ENCODE measurements at regions not wholly inside any gene's neighbourhood (a gene's known extent, or its start where the extent isn't known, plus 50 kb on each side); places are given as distances from the start of the nearest gene placed in this dataset.

DNA sequence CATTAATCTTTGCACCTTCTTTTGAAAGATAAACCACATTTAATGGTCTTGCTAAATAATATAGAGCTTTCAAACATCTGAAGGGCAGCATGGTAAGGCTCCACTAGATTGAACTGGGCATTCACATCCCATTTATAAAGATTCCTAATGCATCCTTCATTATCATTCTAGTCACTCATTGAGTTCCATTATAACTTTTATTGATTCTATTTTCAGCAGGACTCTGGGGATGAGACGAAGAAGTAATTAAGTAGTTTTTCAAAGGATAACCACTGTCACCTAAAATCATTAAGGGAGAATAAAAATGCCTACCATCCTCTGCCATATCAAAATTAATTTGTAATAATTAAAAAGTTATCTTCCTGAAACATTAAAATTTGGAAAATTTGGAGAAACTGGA is 60.2 kb upstream of the CTNNA2 start:
- FAIRE-seq (no peak), DNase-seq (ENCODE audit: low spot score) (no peak), ATAC-seq (no peak)
- Histone ChIP-seq H4K20me1 (ENCODE audit: insufficient read depth, low read length) (no peaks in the 10 kb centered on the region), H3K27ac (ENCODE audit: extremely low read length, insufficient read depth, low read length) (no peak overlapping the region), H3K9me3 (ENCODE audit: low read length) (no peaks in the 10 kb centered on the region), H3K4me3 (replicated peaks in 1 of 3; ENCODE audit: insufficient read depth in 1 of 3, low read depth in 2 of 3, low read length in 3 of 3) (no peak overlapping the region), H3K27me3 (ENCODE audit: control insufficient read depth in 1 of 2, insufficient read depth in 2 of 2, low read length in 2 of 2) (no peaks in the 10 kb centered on the region), H3K79me2 (ENCODE audit: insufficient read depth, low read length) (no peaks in the 10 kb centered on the region), H3K4me1 (ENCODE audit: insufficient read depth, low read length) (no peaks in the 10 kb centered on the region), H3K9ac (ENCODE audit: insufficient read depth, low read depth, low read length) (no peak overlapping the region), H3K4me2 (ENCODE audit: low read depth, low read length) (no peak overlapping the region), H2AFZ (ENCODE audit: low read length) (no peak overlapping the region), H3K36me3 (replicated peaks in 1 of 2; ENCODE audit: control insufficient read depth in 1 of 2, insufficient read depth in 2 of 2, low read length in 2 of 2) (no peaks in the 10 kb centered on the region)
- BruUV-seq (replicated peaks): no TSS peak
- in situ Hi-C loops (cut with HindIII; ENCODE audit: extremely low pct_ligation_motif_present, low pct_unique_long_range_greater_than_20kb) (no loop called here), intact Hi-C loops (cut with micrococcal nuclease; ENCODE audit: unreplicated experiment) (no loop called here)
- ChIA-PET CTCF (ENCODE audit: low intra/inter-chr PET ratio, low total read pairs) (no interaction called here), POLR2A (no interaction called here)
- WGBS (ENCODE audit: low lambda C conversion rate): 5% methylated on average over 1 of the region's 1 CpG
- TF ChIP-seq FOSL2 (CRISPR knock-in tag; IDR thresholded peaks at IDR 0.05) (no peak), ZSCAN29 (CRISPR knock-in tag; conservative IDR thresholded peaks at IDR 0.05) (no peak), ZNF468 (CRISPR knock-in tag; IDR thresholded peaks at IDR 0.05) (no peak), SETDB1 (CRISPR knock-in tag; IDR thresholded peaks at IDR 0.05; ENCODE audit: borderline replicate concordance) (no peak), RBM22 (optimal IDR thresholded peaks at IDR 0.05; ENCODE audit: low read length) (no peak), ZNF12 (CRISPR knock-in tag; IDR thresholded peaks at IDR 0.05) (no peak), FOXO1 (CRISPR knock-in tag; IDR thresholded peaks at IDR 0.05) (no peak), ZC3H13 (CRISPR knock-in tag; IDR thresholded peaks at IDR 0.05) (no peak), ZFP41 (CRISPR knock-in tag; IDR thresholded peaks at IDR 0.05; ENCODE audit: borderline replicate concordance) (no peak), NCOR1 (IDR thresholded peaks at IDR 0.05; ENCODE audit: borderline replicate concordance, low read length) (no peak), FOSL1 (CRISPR knock-in tag; IDR thresholded peaks at IDR 0.05; ENCODE audit: borderline replicate concordance) (no peak)
- TF ChIP-seq, protein P1, sequence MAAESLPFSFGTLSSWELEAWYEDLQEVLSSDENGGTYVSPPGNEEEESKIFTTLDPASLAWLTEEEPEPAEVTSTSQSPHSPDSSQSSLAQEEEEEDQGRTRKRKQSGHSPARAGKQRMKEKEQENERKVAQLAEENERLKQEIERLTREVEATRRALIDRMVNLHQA (CRISPR knock-in tag; IDR thresholded peaks at IDR 0.05): no peak
- TF ChIP-seq, protein P2, sequence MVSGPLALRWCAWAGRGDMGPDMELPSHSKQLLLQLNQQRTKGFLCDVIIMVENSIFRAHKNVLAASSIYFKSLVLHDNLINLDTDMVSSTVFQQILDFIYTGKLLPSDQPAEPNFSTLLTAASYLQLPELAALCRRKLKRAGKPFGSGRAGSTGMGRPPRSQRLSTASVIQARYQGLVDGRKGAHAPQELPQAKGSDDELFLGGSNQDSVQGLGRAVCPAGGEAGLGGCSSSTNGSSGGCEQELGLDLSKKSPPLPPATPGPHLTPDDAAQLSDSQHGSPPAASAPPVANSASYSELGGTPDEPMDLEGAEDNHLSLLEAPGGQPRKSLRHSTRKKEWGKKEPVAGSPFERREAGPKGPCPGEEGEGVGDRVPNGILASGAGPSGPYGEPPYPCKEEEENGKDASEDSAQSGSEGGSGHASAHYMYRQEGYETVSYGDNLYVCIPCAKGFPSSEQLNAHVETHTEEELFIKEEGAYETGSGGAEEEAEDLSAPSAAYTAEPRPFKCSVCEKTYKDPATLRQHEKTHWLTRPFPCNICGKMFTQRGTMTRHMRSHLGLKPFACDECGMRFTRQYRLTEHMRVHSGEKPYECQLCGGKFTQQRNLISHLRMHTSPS (CRISPR knock-in tag; IDR thresholded peaks at IDR 0.05; ENCODE audit: low read depth): no peak
- TF ChIP-seq, protein P3, sequence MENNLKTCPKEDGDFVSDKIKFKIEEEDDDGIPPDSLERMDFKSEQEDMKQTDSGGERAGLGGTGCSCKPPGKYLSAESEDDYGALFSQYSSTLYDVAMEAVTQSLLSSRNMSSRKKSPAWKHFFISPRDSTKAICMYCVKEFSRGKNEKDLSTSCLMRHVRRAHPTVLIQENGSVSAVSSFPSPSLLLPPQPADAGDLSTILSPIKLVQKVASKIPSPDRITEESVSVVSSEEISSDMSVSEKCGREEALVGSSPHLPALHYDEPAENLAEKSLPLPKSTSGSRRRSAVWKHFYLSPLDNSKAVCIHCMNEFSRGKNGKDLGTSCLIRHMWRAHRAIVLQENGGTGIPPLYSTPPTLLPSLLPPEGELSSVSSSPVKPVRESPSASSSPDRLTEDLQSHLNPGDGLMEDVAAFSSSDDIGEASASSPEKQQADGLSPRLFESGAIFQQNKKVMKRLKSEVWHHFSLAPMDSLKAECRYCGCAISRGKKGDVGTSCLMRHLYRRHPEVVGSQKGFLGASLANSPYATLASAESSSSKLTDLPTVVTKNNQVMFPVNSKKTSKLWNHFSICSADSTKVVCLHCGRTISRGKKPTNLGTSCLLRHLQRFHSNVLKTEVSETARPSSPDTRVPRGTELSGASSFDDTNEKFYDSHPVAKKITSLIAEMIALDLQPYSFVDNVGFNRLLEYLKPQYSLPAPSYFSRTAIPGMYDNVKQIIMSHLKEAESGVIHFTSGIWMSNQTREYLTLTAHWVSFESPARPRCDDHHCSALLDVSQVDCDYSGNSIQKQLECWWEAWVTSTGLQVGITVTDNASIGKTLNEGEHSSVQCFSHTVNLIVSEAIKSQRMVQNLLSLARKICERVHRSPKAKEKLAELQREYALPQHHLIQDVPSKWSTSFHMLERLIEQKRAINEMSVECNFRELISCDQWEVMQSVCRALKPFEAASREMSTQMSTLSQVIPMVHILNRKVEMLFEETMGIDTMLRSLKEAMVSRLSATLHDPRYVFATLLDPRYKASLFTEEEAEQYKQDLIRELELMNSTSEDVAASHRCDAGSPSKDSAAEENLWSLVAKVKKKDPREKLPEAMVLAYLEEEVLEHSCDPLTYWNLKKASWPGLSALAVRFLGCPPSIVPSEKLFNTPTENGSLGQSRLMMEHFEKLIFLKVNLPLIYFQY (CRISPR knock-in tag; IDR thresholded peaks at IDR 0.05; ENCODE audit: borderline replicate concordance): no peak
